OCI-LY7 (cell line): ENCODE measurements at regions not wholly inside any gene's neighbourhood (a gene's known extent, or its start where the extent isn't known, plus 50 kb on each side); places are given as distances from the start of the nearest gene placed in this dataset.

Experiments used
- BruUV-seq: library from RNA; stranded (reverse); fragments of 400-500 nt; replicated peaks from 2 replicates; lab custom pipeline; 2021; lab: Mats Ljungman, UMichigan
- CTCF ChIA-PET: fragments of 300-600 bp; sonication (Branson Sonifier 250); formaldehyde crosslinking; loops from one replicate; lab custom pipeline; 2022; ENCODE audit warnings: antibody characterized with exemption; ENCODE audit not compliant: unreplicated experiment; lab: Charles Lee
- POLR2A ChIA-PET: fragments of 300-600 bp; sonication (Branson Sonifier 250); formaldehyde crosslinking; loops from one replicate; lab custom pipeline; 2022; ENCODE audit warnings: antibody characterized with exemption; lab: Charles Lee
- DNase-seq: peaks from one replicate; pipeline ENCODE4 v3.0.0-alpha.2; 2015; ENCODE audit warnings: low spot score
- H2AFZ ChIP-seq: fragments of 200-600 bp; sonication (generic), shearing (Covaris generic); 2 replicates; pipeline ENCODE4 v1.6.1; 2014; ENCODE audit warnings: mild to moderate bottlenecking, antibody characterized with exemption, low read length, moderate library complexity
- H3K27ac ChIP-seq: fragments of 200-600 bp; sonication (generic); 2 replicates; pipeline ENCODE4 v1.5.1; 2014; ENCODE audit warnings: mixed run types, low read depth, mild to moderate bottlenecking, moderate library complexity, low read length, inconsistent platforms; ENCODE audit not compliant: poor library complexity, severe bottlenecking
- H3K36me3 ChIP-seq: fragments of 200-600 bp; sonication (generic); 2 replicates; pipeline ENCODE4 v1.6.1; 2014; ENCODE audit warnings: mild to moderate bottlenecking, antibody characterized with exemption, low read length, moderate library complexity, mixed read lengths; ENCODE audit not compliant: insufficient read depth
- H3K4me1 ChIP-seq: fragments of 200-600 bp; sonication (generic); 2 replicates; pipeline ENCODE4 v1.5.1; 2014; ENCODE audit warnings: mild to moderate bottlenecking, low read length; ENCODE audit not compliant: insufficient read depth, poor library complexity, severe bottlenecking
- H3K4me2 ChIP-seq: fragments of 200-600 bp; sonication (generic); 2 replicates; pipeline ENCODE4 v1.6.1; 2014; ENCODE audit warnings: mild to moderate bottlenecking, low read length
- H3K4me3 ChIP-seq: fragments of 200-600 bp; sonication (generic); 2 replicates; pipeline ENCODE4 v1.5.1; 2014; ENCODE audit warnings: mild to moderate bottlenecking, low read depth, low read length; ENCODE audit not compliant: poor library complexity, severe bottlenecking
- H3K79me2 ChIP-seq: fragments of 200-600 bp; sonication (generic); 2 replicates; pipeline ENCODE4 v1.6.1; 2016; ENCODE audit warnings: low read depth, mild to moderate bottlenecking, low read length, moderate library complexity, mixed read lengths; ENCODE audit not compliant: insufficient read depth
- H3K9me2 ChIP-seq: fragments of 200-600 bp; sonication (generic); 2 replicates; pipeline ENCODE4 v1.6.1; 2016; ENCODE audit warnings: mild to moderate bottlenecking, low read length, mixed read lengths; ENCODE audit not compliant: insufficient read depth
- H3K9me3 ChIP-seq: fragments of 200-600 bp; sonication (generic); 2 replicates; pipeline ENCODE4 v1.6.1; 2014; ENCODE audit warnings: mild to moderate bottlenecking, mixed run types, low read length, mixed read lengths
- H4K20me1 ChIP-seq: fragments of 200-600 bp; sonication (generic); 2 replicates; pipeline ENCODE4 v1.6.1; 2014; ENCODE audit warnings: mild to moderate bottlenecking, antibody characterized with exemption, low read length, moderate library complexity, mixed read lengths; ENCODE audit not compliant: insufficient read depth
- CTCF ChIP-seq: fragments of 200-600 bp; sonication (generic); conservative IDR thresholded peaks from 2 replicates; pipeline ENCODE4 v1.5.1; 2014; ENCODE audit warnings: mild to moderate bottlenecking, antibody characterized with exemption, low read length, moderate library complexity, mixed read lengths
- EZH2phosphoT487 ChIP-seq: fragments of 200-600 bp; sonication (generic); IDR thresholded peaks from 2 replicates; pipeline ENCODE4 v1.6.1; 2018; ENCODE audit warnings: low read depth, borderline replicate concordance, mild to moderate bottlenecking, mixed run types, antibody characterized with exemption, low read length, moderate library complexity, mixed read lengths
- intact Hi-C: fragments of 100-400 bp; cut with micrococcal nuclease; formaldehyde crosslinking; loops from one replicate; pipeline ENCODE4 v1.10.0; 2022; ENCODE audit not compliant: unreplicated experiment

- Histone ChIP-seq H3K27ac (no peak overlapping the region), H4K20me1 (no peaks in the 10 kb centered on the region), H3K36me3 (no peaks in the 10 kb centered on the region), H2AFZ (no peak overlapping the region), H3K4me2 (no peak overlapping the region), H3K9me3 (no peaks in the 10 kb centered on the region), H3K79me2 (no peaks in the 10 kb centered on the region), H3K4me3 (no peak overlapping the region), H3K9me2 (no peaks in the 10 kb centered on the region), H3K4me1 (no peaks in the 10 kb centered on the region)
- no peak for DNase-seq
- intact Hi-C loops, result no loop called here
- no TSS peak for BruUV-seq
- POLR2A ChIA-PET, result no interaction called here
- TF ChIP-seq CTCF (no peak), EZH2phosphoT487 (no peak)
- CTCF ChIA-PET, result no interaction called here
Measured at GRCh38 chr9:135010586-135010860, 76.9 kb upstream of the OLFM1 start.

GRCh38 chr9:135010921-135011320 is 76.5 kb upstream of the OLFM1 start:
- Histone ChIP-seq H3K4me1 (no peaks in the 10 kb centered on the region), H3K9me2 (no peaks in the 10 kb centered on the region), H2AFZ (no peak overlapping the region), H4K20me1 (no peaks in the 10 kb centered on the region), H3K36me3 (no peaks in the 10 kb centered on the region), H3K4me2 (no peak overlapping the region), H3K79me2 (no peaks in the 10 kb centered on the region), H3K4me3 (no peak overlapping the region), H3K27ac (no peak overlapping the region), H3K9me3 (no peaks in the 10 kb centered on the region)
- BruUV-seq, result no TSS peak
- TF ChIP-seq EZH2phosphoT487, result no peak
- no peak for TF ChIP-seq CTCF
- peak; percentile 17 for DNase-seq
- intact Hi-C loops, result no loop called here
- ChIA-PET POLR2A (no interaction called here), CTCF (no interaction called here)

GRCh38 chr9:135012166-135012565 is 75.3 kb upstream of the OLFM1 start:
- TF ChIP-seq CTCF (no peak), EZH2phosphoT487 (no peak)
- no peak overlapping the region for H2AFZ ChIP-seq
- no peak overlapping the region for H3K4me3 ChIP-seq
- H3K4me1 ChIP-seq, result no peaks in the 10 kb centered on the region
- intact Hi-C loops, result no loop called here
- no TSS peak for BruUV-seq
- no peaks in the 10 kb centered on the region for H3K9me2 ChIP-seq
- no peak overlapping the region for H3K4me2 ChIP-seq
- no peaks in the 10 kb centered on the region for H4K20me1 ChIP-seq
- H3K36me3 ChIP-seq, result no peaks in the 10 kb centered on the region
- ChIA-PET CTCF (no interaction called here), POLR2A (interaction anchor here (0.9 kb wide), 1 partner anchor 18 kb away, joined by 3 read pairs; no protein-coding TSS in a partner anchor)
- H3K27ac ChIP-seq, result no peak overlapping the region
- no peaks in the 10 kb centered on the region for H3K9me3 ChIP-seq
- DNase-seq, result no peak
- H3K79me2 ChIP-seq, result no peaks in the 10 kb centered on the region
